Activated CD4-positive, alpha-beta T cell treated with anti-CD3 and anti-CD28 coated beads, Interleukin-2, amount 10 ng/mL, durations not matched to agents 7 days and 5 days (primary cell): ENCODE measurements at regions not wholly inside any gene's neighbourhood (a gene's known extent, or its start where the extent isn't known, plus 50 kb on each side); places are given as distances from the start of the nearest gene placed in this dataset.
"Not testable (repeated sequence)": the region's sequence is repeated elsewhere in the genome, so short reads cannot be mapped to it uniquely, and the experiment has no call there.

ENCODE experiments used
- CTCF ChIA-PET: fragments of 350-600 bp; sonication (Branson Sonifier 250); formaldehyde crosslinking; loops from one replicate; lab custom pipeline; 2021; ENCODE audit warnings: antibody characterized with exemption; lab: Charles Lee
- POLR2A ChIA-PET: fragments of 350-600 bp; sonication (Branson Sonifier 250); formaldehyde crosslinking; loops from one replicate; lab custom pipeline; 2021; ENCODE audit warnings: antibody characterized with exemption; lab: Charles Lee
- DNase-seq: peaks from one replicate; pipeline ENCODE4 v3.0.0-alpha.2; 2020
- H3K27ac Mint-ChIP-seq: one replicate; pipeline ENCODE4 v1.8.0; 2021; ENCODE audit warnings: mild to moderate bottlenecking, moderate library complexity, mixed read lengths
- H3K27me3 Mint-ChIP-seq: one replicate; pipeline ENCODE4 v1.8.0; 2021; ENCODE audit warnings: mixed read lengths
- H3K36me3 Mint-ChIP-seq: one replicate; pipeline ENCODE4 v1.8.0; 2021; ENCODE audit warnings: low read depth, mixed read lengths
- H3K4me1 Mint-ChIP-seq: one replicate; pipeline ENCODE4 v1.8.0; 2021; ENCODE audit warnings: mixed read lengths
- H3K4me3 Mint-ChIP-seq: one replicate; pipeline ENCODE4 v1.8.0; 2021; ENCODE audit warnings: mild to moderate bottlenecking, moderate library complexity, mixed read lengths
- H3K9me3 Mint-ChIP-seq: one replicate; pipeline ENCODE4 v1.8.0; 2021; ENCODE audit warnings: mixed read lengths

DNA sequence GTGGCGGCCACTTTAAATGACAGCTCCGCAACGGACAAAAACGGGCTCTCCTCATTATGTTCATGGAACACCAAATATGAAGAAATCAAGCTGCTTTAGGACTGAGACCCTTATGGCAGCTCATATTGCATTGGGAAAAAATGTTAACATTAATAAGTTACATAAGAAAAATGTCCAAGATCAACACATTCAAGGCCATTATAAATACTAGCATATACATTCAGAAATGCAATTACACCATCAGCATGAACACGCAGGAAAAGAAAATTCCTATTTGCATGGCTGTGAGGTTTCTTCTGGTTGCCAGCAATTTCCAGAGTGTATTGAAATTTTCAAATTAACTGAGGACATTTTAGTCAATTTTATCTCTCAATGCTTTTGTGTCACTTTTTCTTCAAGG, 374.1 kb upstream of the NRP1 start:
- Mint-ChIP-seq H3K9me3 (no peaks in the 10 kb centered on the region), H3K27ac (no peak overlapping the region), H3K4me3 (no peak overlapping the region), H3K36me3 (no peaks in the 10 kb centered on the region), H3K27me3 (no peaks in the 10 kb centered on the region), H3K4me1 (no peaks in the 10 kb centered on the region)
- CTCF ChIA-PET: no interaction called here
- POLR2A ChIA-PET: no interaction called here
- no peak for DNase-seq

DNA sequence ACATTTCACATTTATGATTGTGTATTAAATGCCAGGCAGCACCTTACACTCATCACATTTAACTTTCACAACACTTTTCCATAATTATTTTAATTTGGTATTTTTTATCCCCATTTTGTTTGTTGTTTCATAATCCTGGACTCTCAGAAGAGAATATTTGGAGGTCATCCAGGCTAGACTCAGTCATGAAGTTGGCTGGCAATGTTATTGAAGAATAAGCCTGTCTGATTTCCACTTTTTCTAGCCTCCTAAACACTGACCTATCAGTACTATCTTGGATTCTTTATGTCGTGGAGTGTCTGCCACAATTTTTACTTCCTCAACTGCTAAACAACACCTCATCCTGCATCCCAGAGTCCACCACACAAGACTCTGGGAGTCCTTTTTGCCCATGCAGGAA, 372.3 kb upstream of the NRP1 start:
- Mint-ChIP-seq H3K36me3 (no peaks in the 10 kb centered on the region), H3K4me1 (no peaks in the 10 kb centered on the region), H3K9me3 (no peaks in the 10 kb centered on the region), H3K4me3 (no peak overlapping the region), H3K27me3 (no peaks in the 10 kb centered on the region), H3K27ac (no peak overlapping the region)
- CTCF ChIA-PET: no interaction called here
- DNase-seq: no peak
- POLR2A ChIA-PET: no interaction called here

DNA sequence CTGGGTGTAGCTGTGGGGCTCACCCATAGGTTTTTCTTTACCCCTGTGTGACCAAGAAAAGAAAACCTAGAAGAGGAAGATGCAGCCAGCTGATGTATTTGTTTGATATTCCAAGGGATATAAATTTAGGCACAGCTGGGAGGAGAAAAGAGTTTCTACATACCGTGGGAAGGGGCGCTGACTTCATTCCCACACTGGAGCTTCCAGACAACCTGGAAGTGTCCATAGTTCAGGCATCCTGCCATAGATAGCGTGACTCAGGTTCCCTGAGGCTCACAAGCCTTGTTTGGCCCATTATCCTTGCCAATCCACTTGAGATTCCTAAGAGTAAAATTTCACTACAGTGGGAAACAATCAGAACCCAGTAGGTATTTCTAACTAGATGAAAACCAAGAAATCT, 371.7 kb upstream of the NRP1 start:
- no peak overlapping the region for H3K4me3 Mint-ChIP-seq
- DNase-seq: no peak

DNA sequence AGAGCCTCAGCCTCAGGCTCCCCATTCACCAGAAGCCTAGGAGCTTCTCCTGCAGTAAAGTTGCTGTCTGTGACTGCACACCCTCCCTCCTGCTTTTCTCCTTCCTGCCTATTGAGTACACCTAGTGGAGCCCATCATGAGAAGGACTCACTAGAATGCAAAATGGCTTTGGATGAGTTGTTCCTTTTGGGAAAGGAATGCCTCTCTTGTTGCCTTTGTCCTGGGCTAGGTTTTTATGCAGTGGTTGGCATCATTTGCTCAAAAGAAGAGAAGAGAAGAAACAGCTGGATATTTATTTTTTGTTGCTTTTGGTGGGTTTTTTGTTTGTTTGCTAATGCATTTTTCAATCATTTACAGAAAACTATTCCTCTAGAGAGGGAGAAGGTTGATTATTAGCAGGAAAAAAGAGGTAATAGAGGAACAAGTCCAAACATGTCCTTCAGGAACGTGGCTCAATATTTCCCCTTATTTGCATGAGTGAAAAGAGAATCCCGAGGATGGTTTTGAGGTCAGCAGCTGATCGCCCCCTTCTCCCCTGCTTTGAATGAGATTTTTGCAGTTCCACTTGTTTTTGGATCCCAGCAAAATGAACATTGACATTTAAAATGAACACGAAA, 369.9 kb upstream of the NRP1 start:
- Mint-ChIP-seq H3K4me3 (no peak overlapping the region), H3K4me1 (no peaks in the 10 kb centered on the region), H3K27me3 (no peaks in the 10 kb centered on the region), H3K36me3 (no peaks in the 10 kb centered on the region), H3K9me3 (no peaks in the 10 kb centered on the region), H3K27ac (no peak overlapping the region)
- no peak for DNase-seq
- CTCF ChIA-PET: interaction anchor here (0.6 kb wide), 1 partner anchor 36 kb away, joined by 3 read pairs; no protein-coding TSS in a partner anchor
- POLR2A ChIA-PET: no interaction called here

More for the DNA sequence above, 371.7 kb upstream of the NRP1 start:
- Mint-ChIP-seq H3K27ac (no peak overlapping the region), H3K27me3 (no peaks in the 10 kb centered on the region), H3K36me3 (no peaks in the 10 kb centered on the region), H3K4me1 (no peaks in the 10 kb centered on the region), H3K9me3 (no peaks in the 10 kb centered on the region)
- POLR2A ChIA-PET: no interaction called here
- CTCF ChIA-PET: no interaction called here

DNA sequence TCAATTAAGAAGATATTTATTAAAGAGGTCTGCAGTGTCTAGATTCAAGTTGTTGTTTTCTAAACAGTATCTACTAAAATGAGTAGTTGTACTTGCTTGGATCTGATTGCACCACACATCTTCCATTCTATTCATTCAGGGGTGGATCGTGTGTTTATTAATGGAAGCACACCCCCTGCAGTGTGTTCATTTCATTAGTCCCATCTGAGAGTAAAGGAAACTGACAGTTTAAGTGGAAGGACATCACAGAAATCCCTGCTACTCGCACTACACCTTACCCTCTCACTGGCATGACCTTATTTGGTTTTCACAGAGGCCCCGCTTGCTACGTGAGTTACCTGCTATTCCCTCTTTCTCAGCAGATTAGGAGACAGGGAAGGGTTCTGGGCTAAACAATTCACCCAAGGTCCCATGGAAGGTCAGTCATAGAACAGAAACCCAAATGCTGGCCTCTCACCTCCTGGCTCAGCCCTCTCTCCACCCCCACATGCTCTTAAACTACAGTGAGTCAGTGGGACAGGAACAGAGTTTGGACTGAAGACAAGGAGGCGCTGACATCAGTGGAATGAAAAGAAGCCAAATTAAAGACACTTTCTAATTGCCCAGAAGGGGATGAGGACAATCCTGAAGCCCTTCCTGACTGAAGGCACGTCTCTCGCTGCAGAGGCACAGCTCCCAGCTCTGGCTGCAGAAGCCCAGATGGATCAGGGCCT, 369.2 kb upstream of the NRP1 start:
- no peak for DNase-seq
- H3K4me3 Mint-ChIP-seq: no peak overlapping the region
- no peak overlapping the region for H3K27ac Mint-ChIP-seq
- H3K36me3 Mint-ChIP-seq: no peaks in the 10 kb centered on the region
- no peaks in the 10 kb centered on the region for H3K4me1 Mint-ChIP-seq
- ChIA-PET CTCF (interaction anchor here (0.6 kb wide), 1 partner anchor 35 kb away, joined by 3 read pairs; no protein-coding TSS in a partner anchor), POLR2A (no interaction called here)
- H3K9me3 Mint-ChIP-seq: no peaks in the 10 kb centered on the region
- no peaks in the 10 kb centered on the region for H3K27me3 Mint-ChIP-seq

GRCh38 chr10:33698033-33698432, 363.6 kb upstream of the NRP1 start:
- CTCF ChIA-PET: no interaction called here
- H3K27me3 Mint-ChIP-seq: no peaks in the 10 kb centered on the region
- POLR2A ChIA-PET: no interaction called here
- no peaks in the 10 kb centered on the region for H3K4me1 Mint-ChIP-seq
- no peak overlapping the region for H3K27ac Mint-ChIP-seq
- peaks cover 6% of the 10 kb centered on the region for H3K9me3 Mint-ChIP-seq
- DNase-seq: no peak
- no peaks in the 10 kb centered on the region for H3K36me3 Mint-ChIP-seq
- no peak overlapping the region for H3K4me3 Mint-ChIP-seq

- H3K27ac Mint-ChIP-seq: no peak overlapping the region
Observed at GRCh38 chr10:33697016-33697415, 362.5 kb upstream of the NRP1 start.

DNA sequence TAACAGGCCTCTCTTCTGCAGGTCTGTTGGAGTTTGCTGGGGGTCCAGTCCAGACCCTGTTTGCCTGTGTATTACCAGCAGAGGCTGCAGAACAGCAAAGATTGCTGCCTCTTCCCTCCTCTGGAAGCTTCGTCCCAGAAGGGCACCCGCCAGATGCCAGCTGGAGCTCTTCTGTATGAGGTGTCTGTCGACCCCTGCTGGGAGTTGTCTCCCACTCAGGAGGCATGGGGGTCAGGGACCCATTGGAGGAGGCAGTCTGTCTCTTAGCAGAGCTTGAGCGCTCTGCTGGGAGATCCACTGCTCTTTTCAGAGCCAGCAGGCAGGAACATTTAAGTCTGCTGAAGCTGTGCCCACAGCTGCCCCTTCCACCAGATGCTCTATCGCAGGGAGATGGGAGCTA, 361.1 kb upstream of the NRP1 start:
- H3K27ac Mint-ChIP-seq: no peak overlapping the region

More at GRCh38 chr10:33697016-33697415, 362.5 kb upstream of the NRP1 start:
- peaks cover 6% of the 10 kb centered on the region for H3K9me3 Mint-ChIP-seq
- H3K36me3 Mint-ChIP-seq: no peaks in the 10 kb centered on the region
- CTCF ChIA-PET: no interaction called here
- POLR2A ChIA-PET: no interaction called here
- no peaks in the 10 kb centered on the region for H3K4me1 Mint-ChIP-seq
- H3K4me3 Mint-ChIP-seq: no peak overlapping the region
- no peaks in the 10 kb centered on the region for H3K27me3 Mint-ChIP-seq
- DNase-seq: no peak

DNA sequence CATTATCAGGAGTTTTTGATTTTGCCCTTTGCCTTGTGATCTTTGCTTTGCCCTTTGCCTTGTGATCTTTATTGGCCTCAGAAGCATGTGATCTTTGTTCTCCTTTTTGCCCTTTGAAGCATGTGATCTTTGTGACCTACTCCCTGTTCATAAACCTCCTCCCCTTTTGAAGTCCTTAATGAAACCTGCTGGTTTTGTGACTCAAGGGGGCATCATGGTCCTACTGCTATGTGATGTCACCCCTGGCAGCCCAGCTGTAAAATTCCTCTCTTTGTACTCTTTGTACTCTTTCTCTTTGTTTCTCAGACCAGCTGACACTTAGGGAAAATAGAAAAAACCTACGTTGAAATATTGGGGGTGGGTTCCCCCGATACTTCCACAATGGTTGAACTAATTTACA, 356.1 kb upstream of the NRP1 start:
- H3K9me3 Mint-ChIP-seq: peaks cover 17% of the 10 kb centered on the region
- H3K4me3 Mint-ChIP-seq, H3K27ac Mint-ChIP-seq, H3K36me3 Mint-ChIP-seq, DNase-seq, H3K4me1 Mint-ChIP-seq, POLR2A ChIA-PET, H3K27me3 Mint-ChIP-seq, CTCF ChIA-PET: not testable (repeated sequence)

More for the DNA sequence above, 361.1 kb upstream of the NRP1 start:
- CTCF ChIA-PET: no interaction called here
- H3K9me3 Mint-ChIP-seq: peaks cover 11% of the 10 kb centered on the region
- POLR2A ChIA-PET: no interaction called here
- no peaks in the 10 kb centered on the region for H3K27me3 Mint-ChIP-seq
- H3K4me3 Mint-ChIP-seq: no peak overlapping the region
- no peaks in the 10 kb centered on the region for H3K4me1 Mint-ChIP-seq
- no peak for DNase-seq
- H3K36me3 Mint-ChIP-seq: no peaks in the 10 kb centered on the region

- no peaks in the 10 kb centered on the region for H3K36me3 Mint-ChIP-seq
- no peak overlapping the region for H3K27ac Mint-ChIP-seq
- CTCF ChIA-PET: no interaction called here
- POLR2A ChIA-PET: no interaction called here
- H3K4me1 Mint-ChIP-seq: no peaks in the 10 kb centered on the region
- DNase-seq: no peak
- peaks cover 2% of the 10 kb centered on the region for H3K27me3 Mint-ChIP-seq
- no peak overlapping the region for H3K4me3 Mint-ChIP-seq
- H3K9me3 Mint-ChIP-seq: peaks cover 11% of the 10 kb centered on the region
Observed at GRCh38 chr10:33688506-33688905, 354.0 kb upstream of the NRP1 start.

DNA sequence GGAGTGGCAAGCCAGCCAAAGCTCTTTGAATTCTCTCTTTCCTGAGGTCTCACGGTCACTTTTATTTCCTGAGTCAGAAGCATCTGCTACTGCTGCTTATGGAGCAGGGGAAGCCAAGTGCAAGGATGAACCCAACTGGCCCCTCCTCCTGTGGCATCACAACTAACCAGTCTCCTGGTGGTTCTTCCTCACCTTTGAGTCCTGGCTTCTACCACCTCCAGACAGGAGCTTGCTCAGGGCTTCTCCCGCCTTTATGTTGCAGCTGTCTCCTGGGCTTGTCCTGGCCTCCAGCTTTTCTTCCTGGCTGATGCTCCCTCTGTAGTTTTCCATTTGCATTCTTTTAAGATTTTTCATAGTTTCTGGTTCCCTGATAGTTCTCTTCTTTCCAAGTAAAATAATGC, 349.7 kb upstream of the NRP1 start:
- Mint-ChIP-seq H3K4me1 (no peaks in the 10 kb centered on the region), H3K27ac (no peak overlapping the region), H3K4me3 (no peak overlapping the region), H3K27me3 (peaks cover 2% of the 10 kb centered on the region), H3K9me3 (no peaks in the 10 kb centered on the region), H3K36me3 (no peaks in the 10 kb centered on the region)
- ChIA-PET POLR2A (no interaction called here), CTCF (no interaction called here)
- DNase-seq: no peak

- POLR2A ChIA-PET: no interaction called here
- no peaks in the 10 kb centered on the region for H3K4me1 Mint-ChIP-seq
- no peaks in the 10 kb centered on the region for H3K9me3 Mint-ChIP-seq
- H3K27me3 Mint-ChIP-seq: peaks cover under 1% of the 10 kb centered on the region
- H3K27ac Mint-ChIP-seq: no peak overlapping the region
- no peaks in the 10 kb centered on the region for H3K36me3 Mint-ChIP-seq
- H3K4me3 Mint-ChIP-seq: no peak overlapping the region
- CTCF ChIA-PET: interaction anchor here (0.7 kb wide), 2 partner anchors 339 to 1516 kb away, joined by 4 to 5 read pairs; no protein-coding TSS in a partner anchor
- DNase-seq: no peak
Observed at GRCh38 chr10:33681595-33681994, 347.1 kb upstream of the NRP1 start.

- Mint-ChIP-seq H3K27me3 (no peaks in the 10 kb centered on the region), H3K4me1 (no peaks in the 10 kb centered on the region), H3K36me3 (no peaks in the 10 kb centered on the region), H3K27ac (no peak overlapping the region), H3K9me3 (no peaks in the 10 kb centered on the region), H3K4me3 (no peak overlapping the region)
- CTCF ChIA-PET: no interaction called here
- POLR2A ChIA-PET: no interaction called here
- DNase-seq: no peak
Observed at GRCh38 chr10:33680036-33680435, 345.6 kb upstream of the NRP1 start.
